Right cardiac atrium (tissue), 5 donors: ENCODE measurements at regions not wholly inside any gene's neighbourhood (a gene's known extent, or its start where the extent isn't known, plus 50 kb on each side); places are given as distances from the start of the nearest gene placed in this dataset.

ENCODE experiments used
- ATAC-seq, 2 donors: fragments of 200-7000 bp; cut with Tn5 transposase; one replicate each; pipeline versions ENCODE4 v1.8.0 to v1.9.1; 2020; ENCODE audit warnings: moderate library complexity in 2 of 2, mild to moderate bottlenecking in 1 of 2
- DNase-seq, 3 donors: peaks; one replicate each; pipeline ENCODE4 v3.0.0-alpha.2; 2020
- H3K27ac ChIP-seq: one replicate; pipeline ENCODE4 v1.5.1; 2013; ENCODE audit warnings: mild to moderate bottlenecking, low read length, control low read depth, moderate library complexity
- H3K27me3 ChIP-seq: one replicate; pipeline ENCODE4 v1.6.1; 2013; ENCODE audit not compliant: control insufficient read depth, insufficient read depth
- H3K4me1 ChIP-seq: one replicate; pipeline ENCODE4 v1.6.1; 2013; ENCODE audit warnings: low read length; ENCODE audit not compliant: control insufficient read depth, insufficient read depth
- H3K4me3 ChIP-seq: one replicate; pipeline ENCODE4 v1.5.1; 2013; ENCODE audit warnings: low read length, control low read depth
- H3K9me3 ChIP-seq: one replicate; pipeline ENCODE4 v1.6.1; 2013; ENCODE audit warnings: low read length; ENCODE audit not compliant: control insufficient read depth
- WGBS: extraction: QIAGEN DNeasy Blood & Tissue Kit; methylation state at CpG from one replicate; pipeline ENCODE4 v1.1.7; 2013; 5-methylcytosine and 5-hydroxymethylcytosine counted together
- intact Hi-C, 4 donors: fragments of 100-400 bp; cut with DNase I; formaldehyde crosslinking; loops; one replicate each; pipeline versions ENCODE4 v1.11.0 to v1.14.0; 2022 to 2023
- donor health status: healthy with polysubstance abuse.
- donor health status: DM: no; HTN: yes; CAD: no.
- donor health status: DM: no; HTN: no; CAD: no.
- donor health status: DM: no; HTN: yes; CAD: no; lungs with severe emphysema.
- donor health status: DM: yes; HTN: yes; CAD: no.

DNA sequence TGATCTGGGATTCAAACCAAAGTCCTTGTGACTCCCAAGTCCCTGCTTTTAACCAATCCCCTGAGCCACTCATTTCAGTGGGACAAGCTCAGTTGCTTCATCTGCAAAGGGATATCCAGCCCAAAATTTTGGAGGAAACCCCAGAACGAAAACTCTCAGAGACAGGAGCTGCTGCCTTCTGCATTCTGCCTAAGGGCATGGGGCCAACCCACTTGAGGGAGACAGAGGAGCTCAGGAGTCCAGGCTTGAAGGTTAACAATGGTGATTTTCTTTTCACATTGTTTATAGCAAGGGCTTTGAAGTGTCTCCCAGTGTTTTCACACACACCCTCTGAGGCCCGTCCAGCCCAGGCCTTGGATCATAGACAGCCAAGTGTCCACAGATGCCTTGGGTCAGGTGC lies 148.1 kb upstream of the CTTNBP2NL start:
- peak in 1 of 2 donors; percentile 23 for ATAC-seq
- Histone ChIP-seq H3K9me3 (no peaks in the 10 kb centered on the region), H3K27me3 (no peaks in the 10 kb centered on the region), H3K27ac (no peak overlapping the region), H3K4me3 (no peak overlapping the region), H3K4me1 (peaks cover 5% of the 10 kb centered on the region)
- intact Hi-C loops: no loop called here
- peak; percentile 37 to 76 (median 69) for DNase-seq
- 31% methylated on average over 2 of the region's 2 CpGs for WGBS

GRCh38 chr1:112250892-112251291 lies 145.1 kb upstream of the CTTNBP2NL start:
- no peak overlapping the region for H3K27ac ChIP-seq
- peaks cover under 1% of the 10 kb centered on the region for H3K4me1 ChIP-seq
- intact Hi-C loops: no loop called here
- ATAC-seq: no peak
- WGBS: 59% methylated on average over 2 of the region's 2 CpGs
- H3K9me3 ChIP-seq: no peaks in the 10 kb centered on the region
- no peaks in the 10 kb centered on the region for H3K27me3 ChIP-seq
- no peak for DNase-seq
- no peak overlapping the region for H3K4me3 ChIP-seq

GRCh38 chr1:112251766-112252506 lies 144.1 kb upstream of the CTTNBP2NL start:
- 70% methylated on average over 6 of the region's 6 CpGs for WGBS
- no peaks in the 10 kb centered on the region for H3K4me1 ChIP-seq
- no peaks in the 10 kb centered on the region for H3K27me3 ChIP-seq
- DNase-seq (peak in 1 of 3 donors; percentile 38), ATAC-seq (peak; percentile 14 to 64)
- no peaks in the 10 kb centered on the region for H3K9me3 ChIP-seq
- intact Hi-C loops: no loop called here
- H3K27ac ChIP-seq: no peak overlapping the region
- H3K4me3 ChIP-seq: no peak overlapping the region

DNA sequence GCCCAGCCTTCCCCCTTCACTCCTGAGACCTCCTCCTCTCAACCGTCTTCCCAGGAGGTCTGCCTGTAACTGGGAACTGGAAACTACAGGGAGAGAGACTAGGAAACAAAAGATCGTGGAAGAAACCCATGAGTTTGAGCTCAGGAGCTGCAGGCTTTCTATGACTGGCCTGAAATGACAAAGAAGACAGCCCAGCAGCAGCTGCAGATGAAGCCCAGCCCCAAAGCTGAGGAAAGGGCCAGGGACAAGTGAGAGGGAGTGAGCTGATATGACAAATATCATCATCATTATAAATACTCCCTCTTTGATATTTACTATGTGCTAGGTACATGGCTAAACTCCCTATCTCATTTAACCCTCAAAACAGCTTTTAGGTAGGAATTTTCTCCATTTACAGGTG lies 142.6 kb upstream of the CTTNBP2NL start:
- H3K27me3 ChIP-seq: no peaks in the 10 kb centered on the region

GRCh38 chr1:112255080-112255479 lies 140.9 kb upstream of the CTTNBP2NL start:
- Histone ChIP-seq H3K4me3 (no peak overlapping the region), H3K27me3 (no peaks in the 10 kb centered on the region), H3K4me1 (no peaks in the 10 kb centered on the region), H3K9me3 (no peaks in the 10 kb centered on the region), H3K27ac (no peak overlapping the region)
- ATAC-seq: no peak
- 78% methylated on average over 1 of the region's 1 CpG for WGBS
- no peak for DNase-seq
- intact Hi-C loops: no loop called here

More for the DNA sequence above, 142.6 kb upstream of the CTTNBP2NL start:
- DNase-seq: no peak
- Histone ChIP-seq H3K4me1 (no peaks in the 10 kb centered on the region), H3K27ac (no peak overlapping the region), H3K9me3 (no peaks in the 10 kb centered on the region), H3K4me3 (no peak overlapping the region)
- no peak for ATAC-seq
- intact Hi-C loops: no loop called here
- 42% methylated on average over 2 of the region's 2 CpGs for WGBS

GRCh38 chr1:112256411-112256810 lies 139.6 kb upstream of the CTTNBP2NL start:
- H3K4me3 ChIP-seq: no peak overlapping the region
- no peaks in the 10 kb centered on the region for H3K27me3 ChIP-seq
- ATAC-seq (peak; percentile 12 to 31), DNase-seq (no peak)
- WGBS: 53% methylated on average over 1 of the region's 1 CpG
- intact Hi-C loops: no loop called here
- no peak overlapping the region for H3K27ac ChIP-seq
- no peaks in the 10 kb centered on the region for H3K4me1 ChIP-seq
- no peaks in the 10 kb centered on the region for H3K9me3 ChIP-seq

GRCh38 chr1:112257043-112257835 lies 138.8 kb upstream of the CTTNBP2NL start:
- Histone ChIP-seq H3K4me1 (peaks cover 2% of the 10 kb centered on the region), H3K27ac (no peak overlapping the region), H3K27me3 (no peaks in the 10 kb centered on the region), H3K4me3 (no peak overlapping the region), H3K9me3 (no peaks in the 10 kb centered on the region)
- 79% methylated on average over 7 of the region's 7 CpGs for WGBS
- intact Hi-C loops: no loop called here
- ATAC-seq (no peak), DNase-seq (no peak)

DNA sequence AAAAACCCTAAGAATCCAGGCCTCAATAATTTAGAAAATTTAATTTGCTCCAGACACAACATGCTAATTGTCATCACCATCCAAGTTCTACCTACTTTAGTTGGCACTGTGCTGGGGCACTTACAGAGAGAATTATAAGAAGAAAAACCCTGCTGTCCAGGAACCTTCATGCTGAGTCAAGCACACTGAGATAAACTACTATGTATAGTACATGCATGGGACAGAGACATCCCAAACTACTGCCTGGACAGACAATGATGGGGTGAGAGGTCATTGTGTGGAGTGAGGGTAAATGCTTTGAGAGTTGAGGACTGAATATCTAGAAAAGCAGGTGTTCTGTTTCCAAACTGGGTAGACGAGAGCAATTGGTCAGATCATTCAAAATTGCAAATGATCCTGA lies 135.3 kb upstream of the CTTNBP2NL start:
- H3K4me1 ChIP-seq: peaks cover 13% of the 10 kb centered on the region
- 80% methylated on average over 1 of the region's 1 CpG for WGBS
- H3K27ac ChIP-seq: no peak overlapping the region
- ATAC-seq (no peak), DNase-seq (no peak)
- intact Hi-C loops: no loop called here
- H3K9me3 ChIP-seq: no peaks in the 10 kb centered on the region
- no peaks in the 10 kb centered on the region for H3K27me3 ChIP-seq
- H3K4me3 ChIP-seq: no peak overlapping the region

DNA sequence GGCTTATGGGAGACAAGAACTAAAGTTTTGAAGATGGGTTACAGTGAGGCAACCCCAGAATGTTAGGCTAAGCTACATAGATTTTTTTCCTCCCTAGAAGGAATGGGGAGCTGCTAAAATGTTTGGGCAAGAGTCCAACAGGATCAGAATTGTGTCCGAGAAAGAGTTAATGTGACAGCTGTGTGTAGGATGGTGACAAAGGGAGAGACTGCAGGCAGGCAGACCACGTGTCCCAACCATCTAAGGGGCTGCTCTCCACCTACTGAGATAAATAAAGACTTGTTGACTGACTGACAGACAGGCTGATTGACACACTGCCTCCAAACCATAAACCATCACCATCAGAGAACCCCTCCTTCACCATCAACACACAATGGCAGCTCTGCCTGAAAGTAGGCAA lies 133.7 kb upstream of the CTTNBP2NL start:
- Histone ChIP-seq H3K27me3 (no peaks in the 10 kb centered on the region), H3K4me3 (no peak overlapping the region), H3K27ac (peak overlapping the region; percentile 27), H3K9me3 (no peaks in the 10 kb centered on the region), H3K4me1 (peaks cover 14% of the 10 kb centered on the region)
- DNase-seq (no peak), ATAC-seq (no peak)
- intact Hi-C loops: no loop called here
- WGBS: 37% methylated on average over 2 of the region's 2 CpGs

DNA sequence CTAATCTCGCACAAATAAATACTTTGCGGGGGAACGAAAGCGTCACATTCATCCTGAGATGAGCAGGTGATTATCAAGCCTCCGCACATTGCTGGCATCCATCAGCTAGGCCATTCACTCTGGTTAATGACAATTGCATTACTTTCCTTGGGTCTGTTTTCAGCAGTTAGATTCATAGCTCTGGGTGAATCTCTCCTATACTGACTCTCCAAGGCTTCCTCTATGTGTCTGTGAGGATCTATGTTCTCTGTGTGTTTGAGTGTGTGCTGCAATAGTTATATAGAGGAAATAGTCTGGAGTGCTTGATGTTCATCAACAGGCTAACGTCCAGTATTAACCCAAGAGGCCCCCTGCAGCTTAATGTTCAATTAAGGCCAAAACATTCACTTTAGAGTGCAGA lies 133.0 kb upstream of the CTTNBP2NL start:
- H3K27ac ChIP-seq: no peak overlapping the region
- no peaks in the 10 kb centered on the region for H3K27me3 ChIP-seq
- H3K4me1 ChIP-seq: peaks cover 18% of the 10 kb centered on the region
- 57% methylated on average over 6 of the region's 6 CpGs for WGBS
- intact Hi-C loops: no loop called here
- ATAC-seq: no peak
- H3K4me3 ChIP-seq: no peak overlapping the region
- no peaks in the 10 kb centered on the region for H3K9me3 ChIP-seq
- no peak for DNase-seq

- H3K4me1 ChIP-seq: peaks cover 22% of the 10 kb centered on the region
- peak overlapping the region; percentile 23 for H3K27ac ChIP-seq
Observed at GRCh38 chr1:112263453-112263852, 132.6 kb upstream of the CTTNBP2NL start.

More at GRCh38 chr1:112263453-112263852, 132.6 kb upstream of the CTTNBP2NL start:
- H3K4me3 ChIP-seq: no peak overlapping the region
- DNase-seq: no peak
- 10% methylated on average over 1 of the region's 1 CpG for WGBS
- ATAC-seq: peak; percentile 20 to 22
- intact Hi-C loops: no loop called here
- no peaks in the 10 kb centered on the region for H3K27me3 ChIP-seq
- H3K9me3 ChIP-seq: no peaks in the 10 kb centered on the region
